ENCODE measurements at regions not wholly inside any gene's neighbourhood (a gene's known extent, or its start where the extent isn't known, plus 50 kb on each side); places are given as distances from the start of the nearest gene placed in this dataset.

GRCh38 chr3:41053220-41053619 lies 146.1 kb upstream of the CTNNB1 start:
- TF ChIP-seq, protein P1, sequence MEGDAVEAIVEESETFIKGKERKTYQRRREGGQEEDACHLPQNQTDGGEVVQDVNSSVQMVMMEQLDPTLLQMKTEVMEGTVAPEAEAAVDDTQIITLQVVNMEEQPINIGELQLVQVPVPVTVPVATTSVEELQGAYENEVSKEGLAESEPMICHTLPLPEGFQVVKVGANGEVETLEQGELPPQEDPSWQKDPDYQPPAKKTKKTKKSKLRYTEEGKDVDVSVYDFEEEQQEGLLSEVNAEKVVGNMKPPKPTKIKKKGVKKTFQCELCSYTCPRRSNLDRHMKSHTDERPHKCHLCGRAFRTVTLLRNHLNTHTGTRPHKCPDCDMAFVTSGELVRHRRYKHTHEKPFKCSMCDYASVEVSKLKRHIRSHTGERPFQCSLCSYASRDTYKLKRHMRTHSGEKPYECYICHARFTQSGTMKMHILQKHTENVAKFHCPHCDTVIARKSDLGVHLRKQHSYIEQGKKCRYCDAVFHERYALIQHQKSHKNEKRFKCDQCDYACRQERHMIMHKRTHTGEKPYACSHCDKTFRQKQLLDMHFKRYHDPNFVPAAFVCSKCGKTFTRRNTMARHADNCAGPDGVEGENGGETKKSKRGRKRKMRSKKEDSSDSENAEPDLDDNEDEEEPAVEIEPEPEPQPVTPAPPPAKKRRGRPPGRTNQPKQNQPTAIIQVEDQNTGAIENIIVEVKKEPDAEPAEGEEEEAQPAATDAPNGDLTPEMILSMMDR (conservative IDR thresholded peaks at IDR 0.05; ENCODE audit: control insufficient read depth, insufficient read depth, low read depth, low read length): no peak
- H3K4me3 ChIP-seq (ENCODE audit: control insufficient read depth, low read depth, low read length): no peak overlapping the region
- DNase-seq (ENCODE audit: low read depth): no peak

GRCh38 chr3:41060106-41060505 lies 139.2 kb upstream of the CTNNB1 start:
- TF ChIP-seq, protein P1 (conservative IDR thresholded peaks at IDR 0.05; ENCODE audit: control insufficient read depth, insufficient read depth, low read depth, low read length): no peak
- no peak overlapping the region for H3K4me3 ChIP-seq (ENCODE audit: control insufficient read depth, low read depth, low read length)
- no peak for DNase-seq (ENCODE audit: low read depth)

DNA sequence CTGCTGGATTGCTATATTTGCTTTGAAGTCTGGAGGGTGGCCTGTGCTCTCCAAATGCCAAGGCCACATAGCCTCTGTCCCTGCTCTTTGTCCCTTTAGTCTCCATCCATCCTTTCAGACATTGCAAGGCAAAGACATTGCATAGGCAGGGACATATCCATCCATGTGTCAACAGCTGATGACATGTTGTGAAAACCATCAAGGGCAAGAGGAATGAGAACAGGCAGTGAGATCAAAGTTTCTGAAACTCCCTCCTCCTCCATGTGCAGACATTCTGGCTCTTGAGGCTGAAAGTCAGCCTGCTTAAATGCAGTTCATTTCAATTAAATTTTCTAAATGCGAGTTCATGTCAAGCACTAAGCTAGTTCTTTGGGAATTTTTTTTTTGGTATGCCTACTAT lies 135.2 kb upstream of the CTNNB1 start:
- no peak overlapping the region for H3K4me3 ChIP-seq (ENCODE audit: control insufficient read depth, low read depth, low read length)
- DNase-seq (ENCODE audit: low read depth): no peak
- TF ChIP-seq, protein P1 (conservative IDR thresholded peaks at IDR 0.05; ENCODE audit: control insufficient read depth, insufficient read depth, low read depth, low read length): no peak

- DNase-seq (ENCODE audit: low read depth): no peak
- TF ChIP-seq, protein P1 (conservative IDR thresholded peaks at IDR 0.05; ENCODE audit: control insufficient read depth, insufficient read depth, low read depth, low read length): no peak
- H3K4me3 ChIP-seq (ENCODE audit: control insufficient read depth, low read depth, low read length): no peak overlapping the region
Measured at GRCh38 chr3:41064526-41064925, 134.8 kb upstream of the CTNNB1 start.

- H3K4me3 ChIP-seq (ENCODE audit: control insufficient read depth, low read depth, low read length): no peak overlapping the region
- TF ChIP-seq, protein P1 (conservative IDR thresholded peaks at IDR 0.05; ENCODE audit: control insufficient read depth, insufficient read depth, low read depth, low read length): no peak
- DNase-seq (ENCODE audit: low read depth): no peak
Measured at GRCh38 chr3:41065340-41065739, 134.0 kb upstream of the CTNNB1 start.

DNA sequence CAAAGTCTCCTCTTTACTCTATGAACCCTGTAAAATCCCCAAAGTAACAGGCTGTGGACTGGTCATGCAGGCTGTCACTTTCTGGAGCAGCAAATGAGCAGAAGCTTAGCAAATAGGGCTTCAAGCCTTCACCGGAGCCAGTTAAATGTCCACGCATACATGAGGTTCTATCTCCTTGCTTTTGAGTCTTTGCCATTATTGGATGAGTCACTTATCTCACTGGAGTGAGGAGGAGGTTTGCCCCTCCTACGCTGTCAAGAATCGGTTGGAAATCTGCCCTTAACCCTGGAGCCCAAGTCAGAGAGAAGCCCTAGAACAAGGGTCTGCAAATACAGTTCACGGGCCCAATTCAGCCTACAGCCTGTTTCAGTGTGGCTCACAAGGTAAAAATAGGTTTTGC lies 126.1 kb upstream of the CTNNB1 start:
- peak; percentile 58 for DNase-seq (ENCODE audit: low read depth)
- H3K4me3 ChIP-seq (ENCODE audit: control insufficient read depth, low read depth, low read length): no peak overlapping the region
- TF ChIP-seq, protein P1 (conservative IDR thresholded peaks at IDR 0.05; ENCODE audit: control insufficient read depth, insufficient read depth, low read depth, low read length): no peak

DNA sequence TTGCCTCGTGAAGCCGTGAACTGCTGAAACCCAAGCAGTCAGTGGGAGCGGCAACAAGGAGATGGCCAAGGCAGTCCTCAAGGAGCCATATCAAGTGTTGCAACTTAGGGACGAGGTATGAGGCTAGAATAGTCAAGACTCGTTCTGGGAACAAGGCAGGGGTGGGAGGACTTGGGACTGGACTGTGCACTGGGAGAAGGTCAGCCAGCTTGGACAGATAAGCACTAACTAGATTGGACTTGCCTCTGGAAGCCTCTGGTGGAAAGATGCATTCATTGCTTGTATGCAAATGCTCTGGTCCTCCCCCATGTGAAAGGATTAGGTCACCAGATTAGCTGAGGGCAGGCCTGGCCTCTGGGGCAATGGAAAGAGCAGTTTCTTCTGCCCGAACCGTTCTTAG lies 123.3 kb upstream of the CTNNB1 start:
- H3K4me3 ChIP-seq (ENCODE audit: control insufficient read depth, low read depth, low read length): no peak overlapping the region
- peak; percentile 24 for DNase-seq (ENCODE audit: low read depth)
- TF ChIP-seq, protein P1 (conservative IDR thresholded peaks at IDR 0.05; ENCODE audit: control insufficient read depth, insufficient read depth, low read depth, low read length): no peak

All from fibroblast of mammary gland (primary cell).